Posterior vena cava (tissue), 2 donors: ENCODE measurements at regions not wholly inside any gene's neighbourhood (a gene's known extent, or its start where the extent isn't known, plus 50 kb on each side); places are given as distances from the start of the nearest gene placed in this dataset.

Source experiments
- DNase-seq: peaks from one replicate; pipeline ENCODE4 v3.0.0-alpha.2; 2020; ENCODE audit warnings: low spot score
- intact Hi-C, 2 donors: fragments of 100-400 bp; cut with DNase I; formaldehyde crosslinking; loops; one replicate each; pipeline versions ENCODE4 v1.14.1 to v1.14.2; 2022 to 2023
- donor health status: DM: yes; HTN: yes; CAD: no.
- donor health status: DM: yes; HTN: yes; CAD: no.

GRCh38 chr18:56166914-56167313 lies 471.5 kb downstream of the TXNL1 start:
- DNase-seq: no peak
- intact Hi-C loops: loop anchor here in 1 of 2 donors (5.0 kb wide), 1 partner anchor 145 kb away; no protein-coding TSS in a partner anchor

- intact Hi-C loops: loop anchor here in 1 of 2 donors (5.0 kb wide), 1 partner anchor 147 kb away; no protein-coding TSS in a partner anchor
- no peak for DNase-seq
These were observed 472.6 kb downstream of the TXNL1 start for GRCh38 chr18:56165601-56166355.

GRCh38 chr18:56162311-56163265 lies 475.8 kb downstream of the TXNL1 start:
- intact Hi-C loops: no loop called here
- no peak for DNase-seq

- no peak for DNase-seq
These were observed 476.7 kb downstream of the TXNL1 start for GRCh38 chr18:56161566-56162260.

GRCh38 chr18:56158676-56159075 lies 479.7 kb downstream of the TXNL1 start:
- DNase-seq: no peak
- intact Hi-C loops: no loop called here

More at GRCh38 chr18:56161566-56162260, 476.7 kb downstream of the TXNL1 start:
- intact Hi-C loops: no loop called here

GRCh38 chr18:56157541-56157940 lies 480.9 kb downstream of the TXNL1 start:
- intact Hi-C loops: no loop called here
- DNase-seq: no peak

- no peak for DNase-seq
- intact Hi-C loops: loop anchor here in 1 of 2 donors (5.0 kb wide), 1 partner anchor 815 kb away; no protein-coding TSS in a partner anchor
These were observed 485.7 kb downstream of the TXNL1 start for GRCh38 chr18:56152551-56153310.

- intact Hi-C loops: no loop called here
- no peak for DNase-seq
These were observed 490.0 kb downstream of the TXNL1 start for GRCh38 chr18:56148373-56148772.

- intact Hi-C loops: no loop called here
- DNase-seq: no peak
These were observed 491.8 kb downstream of the TXNL1 start for GRCh38 chr18:56146565-56146964.

- DNase-seq: no peak
- intact Hi-C loops: loop anchor here in 1 of 2 donors (2.0 kb wide), 1 partner anchor 67 kb away; no protein-coding TSS in a partner anchor
These were observed 496.4 kb downstream of the TXNL1 start for GRCh38 chr18:56142001-56142400.

- intact Hi-C loops: no loop called here
These were observed 498.6 kb downstream of the TXNL1 start for GRCh38 chr18:56139792-56140254.

GRCh38 chr18:56139372-56139771 lies 499.0 kb downstream of the TXNL1 start:
- intact Hi-C loops: no loop called here
- DNase-seq: no peak

More at GRCh38 chr18:56139792-56140254, 498.6 kb downstream of the TXNL1 start:
- no peak for DNase-seq

- no peak for DNase-seq
- intact Hi-C loops: no loop called here
These were observed 502.3 kb downstream of the TXNL1 start for GRCh38 chr18:56136105-56136504.

- intact Hi-C loops: no loop called here
These were observed 507.9 kb downstream of the TXNL1 start for GRCh38 chr18:56130481-56130880.

GRCh38 chr18:56128153-56128791 lies 510.1 kb downstream of the TXNL1 start:
- intact Hi-C loops: no loop called here

More at GRCh38 chr18:56130481-56130880, 507.9 kb downstream of the TXNL1 start:
- DNase-seq: no peak

GRCh38 chr18:56127322-56128099 lies 510.9 kb downstream of the TXNL1 start:
- intact Hi-C loops: no loop called here
- no peak for DNase-seq

More at GRCh38 chr18:56128153-56128791, 510.1 kb downstream of the TXNL1 start:
- no peak for DNase-seq

- no peak for DNase-seq
- intact Hi-C loops: no loop called here
These were observed 514.2 kb downstream of the TXNL1 start for GRCh38 chr18:56124186-56124585.
